ENCODE measurements at regions not wholly inside any gene's neighbourhood (a gene's known extent, or its start where the extent isn't known, plus 50 kb on each side); places are given as distances from the start of the nearest gene placed in this dataset.
"Not testable (repeated sequence)": the region's sequence is repeated elsewhere in the genome, so short reads cannot be mapped to it uniquely, and the experiment has no call there.

GRCh38 chr13:46478651-46479050 lies 74.3 kb upstream of the LRCH1 start:
- Histone ChIP-seq H3K27ac (no peak overlapping the region), H3K9me3 (peaks cover 8 to 9% of the 10 kb centered on the region in 2 donors), H3K36me3 (no peaks in the 10 kb centered on the region), H3K27me3 (no peaks in the 10 kb centered on the region), H3K4me3 (no peak overlapping the region), H3K4me1 (no peaks in the 10 kb centered on the region)
- TF ChIP-seq POLR2A (IDR thresholded peaks at IDR 0.05) (no peak), POLR2AphosphoS5 (IDR thresholded peaks at IDR 0.05) (no peak), CTCF (IDR thresholded peaks at IDR 0.05) (no peak)
- no peak for DNase-seq (ENCODE audit: low spot score in 2 of 2)
- intact Hi-C loops (cut with DNase I; ENCODE audit: low total_unique reads) = no loop called here

GRCh38 chr13:46476174-46476573 lies 76.8 kb upstream of the LRCH1 start:
- intact Hi-C loops (cut with DNase I; ENCODE audit: low total_unique reads) = no loop called here
- H3K4me1 ChIP-seq = no peaks in the 10 kb centered on the region

GRCh38 chr13:46475541-46475991 lies 77.4 kb upstream of the LRCH1 start:
- H3K27ac ChIP-seq = peak overlapping the region in 1 of 2 donors; percentile 5
- DNase-seq (ENCODE audit: low spot score in 2 of 2) = no peak
- no peak for TF ChIP-seq CTCF (IDR thresholded peaks at IDR 0.05)
- TF ChIP-seq POLR2A (IDR thresholded peaks at IDR 0.05) = no peak
- TF ChIP-seq POLR2AphosphoS5 (IDR thresholded peaks at IDR 0.05) = no peak

More at GRCh38 chr13:46476174-46476573, 76.8 kb upstream of the LRCH1 start:
- no peaks in the 10 kb centered on the region for H3K27me3 ChIP-seq
- no peak overlapping the region for H3K27ac ChIP-seq
- H3K36me3 ChIP-seq = no peaks in the 10 kb centered on the region
- no peak for TF ChIP-seq CTCF (IDR thresholded peaks at IDR 0.05)
- TF ChIP-seq POLR2AphosphoS5 (IDR thresholded peaks at IDR 0.05) = no peak
- no peak for TF ChIP-seq POLR2A (IDR thresholded peaks at IDR 0.05)
- H3K9me3 ChIP-seq = no peaks in the 10 kb centered on the region
- DNase-seq (ENCODE audit: low spot score in 2 of 2) = no peak
- no peak overlapping the region for H3K4me3 ChIP-seq

DNA sequence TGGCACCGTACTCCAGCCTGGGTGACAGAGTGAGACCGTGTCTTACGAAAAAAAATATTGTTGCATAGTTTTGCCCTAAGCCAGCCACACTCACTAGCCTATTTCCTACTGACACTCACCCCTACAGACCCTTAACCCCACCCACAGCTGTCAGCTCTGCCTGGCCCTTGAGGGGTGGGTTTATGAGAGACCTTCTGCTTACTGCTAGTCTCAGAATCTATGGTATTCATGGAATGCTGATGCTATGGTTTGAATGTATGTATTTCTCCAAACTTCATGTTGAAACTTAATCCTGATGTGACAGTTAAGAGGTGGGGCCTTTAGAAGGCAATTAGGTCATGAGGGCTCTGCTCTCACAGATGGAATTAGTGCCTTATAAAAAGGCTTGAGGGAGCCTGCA lies 79.2 kb upstream of the LRCH1 start:
- Histone ChIP-seq H3K4me3 (no peak overlapping the region), H3K4me1 (no peaks in the 10 kb centered on the region), H3K27me3 (no peaks in the 10 kb centered on the region), H3K27ac (no peak overlapping the region), H3K9me3 (no peaks in the 10 kb centered on the region), H3K36me3 (no peaks in the 10 kb centered on the region)
- no peak for DNase-seq (ENCODE audit: low spot score in 2 of 2)
- intact Hi-C loops (cut with DNase I; ENCODE audit: low total_unique reads) = no loop called here
- TF ChIP-seq POLR2A (IDR thresholded peaks at IDR 0.05) (no peak), CTCF (IDR thresholded peaks at IDR 0.05) (no peak), POLR2AphosphoS5 (IDR thresholded peaks at IDR 0.05) (no peak)

More at GRCh38 chr13:46475541-46475991, 77.4 kb upstream of the LRCH1 start:
- H3K27me3 ChIP-seq = no peaks in the 10 kb centered on the region
- H3K36me3 ChIP-seq = no peaks in the 10 kb centered on the region
- H3K4me3 ChIP-seq = no peak overlapping the region
- no peaks in the 10 kb centered on the region for H3K4me1 ChIP-seq
- H3K9me3 ChIP-seq = no peaks in the 10 kb centered on the region
- intact Hi-C loops (cut with DNase I; ENCODE audit: low total_unique reads) = no loop called here

- Histone ChIP-seq H3K27me3 (no peaks in the 10 kb centered on the region), H3K27ac (no peak overlapping the region), H3K4me3 (no peak overlapping the region), H3K4me1 (no peaks in the 10 kb centered on the region), H3K36me3 (no peaks in the 10 kb centered on the region), H3K9me3 (no peaks in the 10 kb centered on the region)
- TF ChIP-seq POLR2A (IDR thresholded peaks at IDR 0.05) (no peak), CTCF (IDR thresholded peaks at IDR 0.05) (no peak)
- no peak for DNase-seq (ENCODE audit: low spot score in 2 of 2)
- intact Hi-C loops (cut with DNase I; ENCODE audit: low total_unique reads) = no loop called here
These were observed 80.6 kb upstream of the LRCH1 start for GRCh38 chr13:46472384-46472783.

GRCh38 chr13:46469699-46470098 lies 82.6 kb upstream of the RUBCNL start:
- H3K27ac ChIP-seq; intact Hi-C loops (cut with DNase I; ENCODE audit: low total_unique reads): not testable (repeated sequence)

More at GRCh38 chr13:46469699-46470098, 82.6 kb upstream of the RUBCNL start:
- not testable (repeated sequence) for H3K4me3 ChIP-seq; H3K36me3 ChIP-seq; H3K27me3 ChIP-seq; H3K9me3 ChIP-seq; H3K4me1 ChIP-seq; DNase-seq (ENCODE audit: low spot score in 2 of 2)

All from breast epithelium (tissue), 4 donors.